HepG2 (cell line): ENCODE measurements at regions not wholly inside any gene's neighbourhood (a gene's known extent, or its start where the extent isn't known, plus 50 kb on each side); places are given as distances from the start of the nearest gene placed in this dataset.

ENCODE experiments used
- FOXC1 ChIP-seq: sonication (generic); formaldehyde crosslinking; IDR thresholded peaks from 2 replicates; pipeline ENCODE4 v1.8.0; 2022; ENCODE audit warnings: mild to moderate bottlenecking, missing genetic modification reagents, borderline replicate concordance
- MEF2D ChIP-seq: sonication (generic); formaldehyde crosslinking; IDR thresholded peaks from 2 replicates; pipeline ENCODE4 v1.5.1; 2020; ENCODE audit warnings: mild to moderate bottlenecking, missing genetic modification reagents
- MXI1 ChIP-seq: IDR thresholded peaks from 3 replicates; pipeline ENCODE4 v1.6.1; 2012; ENCODE audit warnings: low read depth, low read length, inconsistent platforms, borderline replicate concordance
- ZNF224 ChIP-seq: sonication (generic); formaldehyde crosslinking; IDR thresholded peaks from 2 replicates; pipeline ENCODE4 v1.5.0; 2020; ENCODE audit warnings: mild to moderate bottlenecking, missing genetic modification reagents
- ZNF468 ChIP-seq: sonication (generic); formaldehyde crosslinking; IDR thresholded peaks from 2 replicates; pipeline ENCODE4 v1.8.0; 2022; ENCODE audit warnings: mild to moderate bottlenecking, moderate library complexity, missing genetic modification reagents
- ZNF83 ChIP-seq: sonication (generic); formaldehyde crosslinking; IDR thresholded peaks from 2 replicates; pipeline ENCODE4 v1.4.0; 2020; ENCODE audit warnings: missing genetic modification reagents, mild to moderate bottlenecking, borderline replicate concordance
- TF ChIP-seq, protein P1 (sequence below): fragments of 450-650 bp; IDR thresholded peaks from 2 replicates; pipeline ENCODE4 v1.6.1; 2016
- TF ChIP-seq, protein P2 (sequence below): IDR thresholded peaks from 2 replicates; pipeline ENCODE4 v1.6.1; 2012; ENCODE audit warnings: low read length, improper control_type of control experiment
- TF ChIP-seq, protein P3 (sequence below): conservative IDR thresholded peaks from 2 replicates; pipeline ENCODE4 v1.6.1; 2018; ENCODE audit warnings: missing genetic modification reagents

DNA sequence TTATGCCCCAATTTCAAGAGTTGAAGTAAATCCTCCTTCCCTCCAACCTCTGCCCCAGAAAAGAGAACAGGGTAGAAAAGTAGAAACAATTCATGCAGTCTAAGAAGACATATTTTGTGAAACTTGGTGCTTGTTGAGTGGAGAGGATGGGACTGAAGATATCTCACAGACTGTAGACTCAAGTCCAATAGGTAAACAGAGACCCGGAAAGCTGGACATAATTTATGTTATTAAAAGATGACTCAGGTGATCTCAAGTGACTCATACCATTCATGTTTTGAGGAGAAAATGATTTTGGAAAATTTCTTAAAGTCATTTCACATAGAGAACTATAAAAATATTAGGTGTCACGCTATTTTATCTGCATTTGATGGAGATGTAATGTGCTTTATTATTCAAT lies 203.1 kb upstream of the SOX9 start (continued):
- no peak for TF ChIP-seq FOXC1 (CRISPR knock-in tag)
- no peak for TF ChIP-seq MEF2D (CRISPR knock-in tag)
- TF ChIP-seq ZNF83 (CRISPR knock-in tag) = no peak
- TF ChIP-seq ZNF224 = no peak
- TF ChIP-seq, protein P1, sequence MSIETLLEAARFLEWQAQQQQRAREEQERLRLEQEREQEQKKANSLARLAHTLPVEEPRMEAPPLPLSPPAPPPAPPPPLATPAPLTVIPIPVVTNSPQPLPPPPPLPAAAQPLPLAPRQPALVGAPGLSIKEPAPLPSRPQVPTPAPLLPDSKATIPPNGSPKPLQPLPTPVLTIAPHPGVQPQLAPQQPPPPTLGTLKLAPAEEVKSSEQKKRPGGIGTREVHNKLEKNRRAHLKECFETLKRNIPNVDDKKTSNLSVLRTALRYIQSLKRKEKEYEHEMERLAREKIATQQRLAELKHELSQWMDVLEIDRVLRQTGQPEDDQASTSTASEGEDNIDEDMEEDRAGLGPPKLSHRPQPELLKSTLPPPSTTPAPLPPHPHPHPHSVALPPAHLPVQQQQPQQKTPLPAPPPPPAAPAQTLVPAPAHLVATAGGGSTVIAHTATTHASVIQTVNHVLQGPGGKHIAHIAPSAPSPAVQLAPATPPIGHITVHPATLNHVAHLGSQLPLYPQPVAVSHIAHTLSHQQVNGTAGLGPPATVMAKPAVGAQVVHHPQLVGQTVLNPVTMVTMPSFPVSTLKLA = no peak
- no peak for TF ChIP-seq ZNF468 (CRISPR knock-in tag)
- TF ChIP-seq, protein P2, sequence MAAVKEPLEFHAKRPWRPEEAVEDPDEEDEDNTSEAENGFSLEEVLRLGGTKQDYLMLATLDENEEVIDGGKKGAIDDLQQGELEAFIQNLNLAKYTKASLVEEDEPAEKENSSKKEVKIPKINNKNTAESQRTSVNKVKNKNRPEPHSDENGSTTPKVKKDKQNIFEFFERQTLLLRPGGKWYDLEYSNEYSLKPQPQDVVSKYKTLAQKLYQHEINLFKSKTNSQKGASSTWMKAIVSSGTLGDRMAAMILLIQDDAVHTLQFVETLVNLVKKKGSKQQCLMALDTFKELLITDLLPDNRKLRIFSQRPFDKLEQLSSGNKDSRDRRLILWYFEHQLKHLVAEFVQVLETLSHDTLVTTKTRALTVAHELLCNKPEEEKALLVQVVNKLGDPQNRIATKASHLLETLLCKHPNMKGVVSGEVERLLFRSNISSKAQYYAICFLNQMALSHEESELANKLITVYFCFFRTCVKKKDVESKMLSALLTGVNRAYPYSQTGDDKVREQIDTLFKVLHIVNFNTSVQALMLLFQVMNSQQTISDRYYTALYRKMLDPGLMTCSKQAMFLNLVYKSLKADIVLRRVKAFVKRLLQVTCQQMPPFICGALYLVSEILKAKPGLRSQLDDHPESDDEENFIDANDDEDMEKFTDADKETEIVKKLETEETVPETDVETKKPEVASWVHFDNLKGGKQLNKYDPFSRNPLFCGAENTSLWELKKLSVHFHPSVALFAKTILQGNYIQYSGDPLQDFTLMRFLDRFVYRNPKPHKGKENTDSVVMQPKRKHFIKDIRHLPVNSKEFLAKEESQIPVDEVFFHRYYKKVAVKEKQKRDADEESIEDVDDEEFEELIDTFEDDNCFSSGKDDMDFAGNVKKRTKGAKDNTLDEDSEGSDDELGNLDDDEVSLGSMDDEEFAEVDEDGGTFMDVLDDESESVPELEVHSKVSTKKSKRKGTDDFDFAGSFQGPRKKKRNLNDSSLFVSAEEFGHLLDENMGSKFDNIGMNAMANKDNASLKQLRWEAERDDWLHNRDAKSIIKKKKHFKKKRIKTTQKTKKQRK = no peak
- no peak for TF ChIP-seq MXI1
- TF ChIP-seq, protein P3, sequence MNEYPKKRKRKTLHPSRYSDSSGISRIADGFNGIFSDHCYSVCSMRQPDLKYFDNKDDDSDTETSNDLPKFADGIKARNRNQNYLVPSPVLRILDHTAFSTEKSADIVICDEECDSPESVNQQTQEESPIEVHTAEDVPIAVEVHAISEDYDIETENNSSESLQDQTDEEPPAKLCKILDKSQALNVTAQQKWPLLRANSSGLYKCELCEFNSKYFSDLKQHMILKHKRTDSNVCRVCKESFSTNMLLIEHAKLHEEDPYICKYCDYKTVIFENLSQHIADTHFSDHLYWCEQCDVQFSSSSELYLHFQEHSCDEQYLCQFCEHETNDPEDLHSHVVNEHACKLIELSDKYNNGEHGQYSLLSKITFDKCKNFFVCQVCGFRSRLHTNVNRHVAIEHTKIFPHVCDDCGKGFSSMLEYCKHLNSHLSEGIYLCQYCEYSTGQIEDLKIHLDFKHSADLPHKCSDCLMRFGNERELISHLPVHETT = no peak
